ENCODE measurements at regions not wholly inside any gene's neighbourhood (a gene's known extent, or its start where the extent isn't known, plus 50 kb on each side); places are given as distances from the start of the nearest gene placed in this dataset.

GRCh38 chr3:29070959-29071634 is 209.8 kb upstream of the RBMS3 start:
- no peak for DNase-seq

DNA sequence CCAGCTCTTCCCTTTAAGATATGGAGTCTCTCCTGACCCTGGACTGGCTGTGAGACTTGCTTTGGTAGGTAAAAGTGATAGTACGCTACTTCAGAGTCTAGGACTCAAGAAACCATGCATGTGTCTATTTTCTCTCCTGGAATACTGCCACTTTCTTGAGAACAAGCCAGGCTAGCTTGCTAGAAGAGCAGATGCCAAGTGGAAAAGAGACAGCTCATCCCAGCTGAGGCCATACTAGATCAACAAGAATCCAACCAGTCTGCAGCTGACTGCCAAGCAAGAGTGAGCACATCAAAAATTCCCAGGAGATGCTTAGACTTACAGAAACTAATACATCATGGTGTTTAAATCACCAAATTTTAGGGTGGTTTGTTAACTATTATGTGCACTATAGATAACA is 208.3 kb upstream of the RBMS3 start:
- DNase-seq = no peak

- no peak for DNase-seq
These were observed 203.5 kb upstream of the RBMS3 start for GRCh38 chr3:29077356-29077755.

GRCh38 chr3:29079358-29079757 is 201.5 kb upstream of the RBMS3 start:
- no peak for DNase-seq

GRCh38 chr3:29080967-29081366 is 199.9 kb upstream of the RBMS3 start:
- no peak for DNase-seq

GRCh38 chr3:29083081-29083480 is 197.8 kb upstream of the RBMS3 start:
- no peak for DNase-seq

DNA sequence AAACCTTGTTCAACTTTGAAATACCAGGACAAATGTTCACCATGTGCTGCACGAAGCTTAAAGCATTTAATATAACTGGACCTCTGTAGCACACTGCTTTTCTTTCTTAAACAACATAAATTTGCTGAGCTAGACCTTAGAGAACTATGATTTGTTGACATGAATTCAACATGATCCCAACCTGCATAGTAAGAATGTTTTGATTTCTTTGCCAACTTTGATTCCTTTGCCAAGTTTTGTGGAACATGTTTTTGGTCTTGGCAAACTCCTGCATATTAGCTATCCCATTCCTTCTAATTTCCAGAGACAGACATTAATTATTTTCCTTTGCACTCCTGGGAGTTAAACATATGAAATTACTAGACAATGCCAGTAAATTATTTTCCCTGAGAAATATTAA is 197.2 kb upstream of the RBMS3 start:
- no peak for DNase-seq

DNA sequence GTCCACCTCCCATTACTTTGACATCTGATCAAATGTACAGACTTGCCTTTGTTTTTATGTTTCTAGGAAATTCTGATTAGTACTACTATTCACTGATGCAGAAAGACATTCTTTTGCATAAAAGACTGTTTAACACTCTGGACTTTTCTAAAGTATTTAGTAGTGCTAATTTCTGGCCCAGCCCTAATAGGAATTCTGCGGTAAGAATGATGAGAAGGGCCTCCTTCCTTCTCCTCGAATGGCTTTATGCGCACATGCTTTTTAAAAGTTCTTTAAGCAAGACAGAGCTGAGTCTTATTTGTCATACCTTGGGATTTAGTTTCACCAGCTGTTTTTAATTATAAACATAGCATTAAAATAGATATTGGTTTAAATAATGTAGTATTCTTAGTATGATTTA is 192.3 kb upstream of the RBMS3 start:
- no peak for DNase-seq

- DNase-seq = no peak
These were observed 189.8 kb upstream of the RBMS3 start for GRCh38 chr3:29090912-29091597.

- DNase-seq = no peak
These were observed 189.2 kb upstream of the RBMS3 start for GRCh38 chr3:29091599-29092189.

GRCh38 chr3:29092348-29092747 is 188.5 kb upstream of the RBMS3 start:
- no peak for DNase-seq

GRCh38 chr3:29099296-29099695 is 181.6 kb upstream of the RBMS3 start:
- no peak for DNase-seq

GRCh38 chr3:29099775-29100174 is 181.1 kb upstream of the RBMS3 start:
- DNase-seq = no peak

DNA sequence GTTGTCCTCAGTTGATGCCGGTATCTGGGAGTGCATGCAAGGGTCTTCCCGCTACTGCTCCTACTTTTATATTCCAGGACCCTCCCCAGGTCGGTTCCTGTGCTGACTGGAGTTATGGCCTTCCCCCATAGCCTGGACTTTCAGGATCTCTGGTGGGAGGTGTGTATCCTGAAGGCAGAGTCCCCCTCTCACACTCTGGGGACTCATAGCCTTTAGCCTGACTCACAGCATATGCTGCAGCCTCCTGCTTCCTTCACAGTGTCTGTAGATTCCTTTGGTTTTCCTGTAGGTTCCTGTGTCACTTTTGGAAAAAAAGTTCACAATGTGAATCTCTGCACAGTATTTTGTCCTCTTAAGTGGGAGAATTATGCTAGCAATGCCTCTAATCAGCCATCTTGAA is 180.6 kb upstream of the RBMS3 start:
- no peak for DNase-seq

DNA sequence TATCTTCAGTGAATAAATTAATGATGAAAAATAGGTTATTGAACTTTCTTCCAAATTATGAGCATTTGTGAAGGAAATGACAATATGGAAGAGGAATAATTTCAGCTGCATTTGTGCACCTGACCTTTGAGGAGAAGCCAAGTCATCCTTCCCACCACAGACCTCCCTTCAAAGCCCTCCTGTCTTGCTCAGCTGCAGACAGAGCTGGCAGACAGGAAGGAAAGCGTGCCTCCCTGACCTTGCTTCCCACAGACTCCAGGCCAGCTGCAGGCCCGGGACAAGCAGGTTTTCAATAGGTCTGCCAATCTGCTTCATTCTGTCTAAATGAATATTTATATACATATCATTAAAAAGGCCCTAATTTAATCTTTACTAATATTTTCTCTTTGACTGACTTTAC is 152.9 kb upstream of the RBMS3 start:
- DNase-seq = no peak

- DNase-seq = no peak
These were observed 143.3 kb upstream of the RBMS3 start for GRCh38 chr3:29137601-29138000.

GRCh38 chr3:29138171-29138570 is 142.7 kb upstream of the RBMS3 start:
- no peak for DNase-seq

GRCh38 chr3:29140666-29141065 is 140.2 kb upstream of the RBMS3 start:
- DNase-seq = no peak

GRCh38 chr3:29141197-29141917 is 139.5 kb upstream of the RBMS3 start:
- no peak for DNase-seq

DNA sequence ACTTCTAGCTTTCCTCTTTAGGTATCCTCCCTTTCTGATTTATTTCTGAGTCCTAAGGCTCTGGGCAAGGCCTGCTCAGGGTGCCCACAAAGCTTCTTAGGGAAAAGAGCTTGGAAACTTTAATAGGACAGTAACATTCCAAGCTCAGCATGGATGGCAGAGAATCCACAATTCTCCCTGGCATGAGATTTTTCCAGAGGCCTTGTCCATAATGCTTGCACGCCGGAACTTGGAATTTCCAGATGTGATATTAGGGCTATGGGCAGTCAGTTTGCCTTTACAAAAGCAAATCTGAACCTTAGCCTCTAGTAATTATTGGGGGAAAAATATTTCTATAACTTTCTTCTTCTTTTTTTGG is 139.0 kb upstream of the RBMS3 start:
- no peak for DNase-seq

- no peak for DNase-seq
These were observed 137.7 kb upstream of the RBMS3 start for GRCh38 chr3:29143151-29143550.

DNA sequence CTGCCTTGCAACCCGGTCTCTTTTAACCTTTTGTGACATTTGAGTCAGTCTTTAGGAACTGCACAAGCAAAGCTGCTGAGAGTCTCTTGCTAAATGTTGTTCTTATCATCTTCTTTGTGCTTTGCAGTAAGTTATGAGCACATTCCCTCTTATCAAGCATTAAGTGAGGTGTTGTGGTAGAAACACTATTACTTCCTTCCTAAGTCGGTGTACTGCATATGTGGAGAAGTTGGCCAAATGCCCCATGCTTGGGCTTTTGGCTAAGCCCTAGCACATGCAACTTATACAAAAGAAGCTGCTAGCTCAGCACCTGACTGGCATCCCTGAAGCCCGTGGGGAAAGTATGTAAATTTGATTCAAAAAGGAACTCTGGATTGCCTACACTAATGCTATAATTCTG is 136.5 kb upstream of the RBMS3 start:
- no peak for DNase-seq

GRCh38 chr3:29144807-29145206 is 136.1 kb upstream of the RBMS3 start:
- DNase-seq = no peak

GRCh38 chr3:29145360-29145759 is 135.5 kb upstream of the RBMS3 start:
- no peak for DNase-seq
